Activated CD8-positive, alpha-beta T cell treated with anti-CD3 and anti-CD28 coated beads for 36 hours (primary cell): ENCODE measurements at regions not wholly inside any gene's neighbourhood (a gene's known extent, or its start where the extent isn't known, plus 50 kb on each side); places are given as distances from the start of the nearest gene placed in this dataset.

ENCODE experiments used
- ATAC-seq: fragments of 200-7000 bp; cut with Tn5 transposase; one replicate; pipeline ENCODE4 v1.10.0; 2021; ENCODE audit warnings: mild to moderate bottlenecking, moderate library complexity
- CTCF ChIA-PET: fragments of 350-600 bp; sonication (Branson Sonifier 250); formaldehyde crosslinking; loops from one replicate; lab custom pipeline; 2021; ENCODE audit warnings: antibody characterized with exemption; lab: Charles Lee
- POLR2A ChIA-PET: fragments of 350-600 bp; sonication (Branson Sonifier 250); formaldehyde crosslinking; loops from one replicate; lab custom pipeline; 2021; ENCODE audit warnings: antibody characterized with exemption; lab: Charles Lee
- DNase-seq: peaks from one replicate; pipeline ENCODE4 v3.0.0-alpha.2; 2020
- H3K27ac Mint-ChIP-seq: one replicate; pipeline ENCODE4 v1.8.0; 2021; ENCODE audit warnings: mild to moderate bottlenecking, mixed read lengths
- H3K27me3 Mint-ChIP-seq: one replicate; pipeline ENCODE4 v1.8.0; 2021; ENCODE audit warnings: mixed read lengths
- H3K36me3 Mint-ChIP-seq: one replicate; pipeline ENCODE4 v1.8.0; 2021; ENCODE audit warnings: low read depth, mixed read lengths
- H3K4me1 Mint-ChIP-seq: one replicate; pipeline ENCODE4 v1.8.0; 2021; ENCODE audit warnings: low read depth, mixed read lengths
- H3K4me3 Mint-ChIP-seq: one replicate; pipeline ENCODE4 v1.8.0; 2021; ENCODE audit warnings: mild to moderate bottlenecking, moderate library complexity, mixed read lengths
- H3K9me3 Mint-ChIP-seq: one replicate; pipeline ENCODE4 v1.8.0; 2021; ENCODE audit warnings: mixed read lengths
- CTCF ChIP-seq: fragments of 200-600 bp; IDR thresholded peaks from one replicate; pipeline ENCODE4 v1.8.0; 2022; ENCODE audit warnings: antibody characterized with exemption, mild to moderate bottlenecking
- intact Hi-C: fragments of 100-400 bp; cut with micrococcal nuclease; formaldehyde crosslinking; loops from one replicate; pipeline ENCODE4 v1.10.0; 2022

- ATAC-seq (no peak), DNase-seq (no peak)
- Mint-ChIP-seq H3K36me3 (no peaks in the 10 kb centered on the region), H3K27ac (no peak overlapping the region), H3K4me1 (no peaks in the 10 kb centered on the region), H3K27me3 (no peaks in the 10 kb centered on the region), H3K4me3 (no peak overlapping the region), H3K9me3 (no peaks in the 10 kb centered on the region)
- no peak for TF ChIP-seq CTCF
- ChIA-PET CTCF (no interaction called here), POLR2A (no interaction called here)
- intact Hi-C loops = no loop called here
These were observed 213.9 kb downstream of the SOX4 start for GRCh38 chr6:21807299-21808044.

GRCh38 chr6:21808045-21808470 lies 214.5 kb downstream of the SOX4 start:
- no peak for ATAC-seq
- POLR2A ChIA-PET = interaction anchor here (0.7 kb wide), 1 partner anchor 36 kb away, joined by 3 read pairs; no protein-coding TSS in a partner anchor
- CTCF ChIA-PET = no interaction called here

GRCh38 chr6:21808551-21809242 lies 215.1 kb downstream of the SOX4 start:
- ATAC-seq (no peak), DNase-seq (no peak)
- CTCF ChIA-PET = no interaction called here
- Mint-ChIP-seq H3K36me3 (no peaks in the 10 kb centered on the region), H3K9me3 (no peaks in the 10 kb centered on the region), H3K27ac (no peak overlapping the region), H3K4me3 (no peak overlapping the region), H3K4me1 (no peaks in the 10 kb centered on the region), H3K27me3 (no peaks in the 10 kb centered on the region)
- TF ChIP-seq CTCF = no peak
- intact Hi-C loops = no loop called here
- POLR2A ChIA-PET = interaction anchor here (0.7 kb wide), 1 partner anchor 37 kb away, joined by 3 read pairs; no protein-coding TSS in a partner anchor

More at GRCh38 chr6:21808045-21808470, 214.5 kb downstream of the SOX4 start:
- Mint-ChIP-seq H3K27ac (no peak overlapping the region), H3K4me3 (no peak overlapping the region), H3K4me1 (no peaks in the 10 kb centered on the region), H3K27me3 (no peaks in the 10 kb centered on the region), H3K36me3 (no peaks in the 10 kb centered on the region), H3K9me3 (no peaks in the 10 kb centered on the region)
- no peak for DNase-seq
- no peak for TF ChIP-seq CTCF
- intact Hi-C loops = no loop called here

- ChIA-PET CTCF (no interaction called here), POLR2A (no interaction called here)
- no peak for TF ChIP-seq CTCF
- no peak for DNase-seq
- intact Hi-C loops = no loop called here
- no peak overlapping the region for H3K4me3 Mint-ChIP-seq
- H3K27me3 Mint-ChIP-seq = no peaks in the 10 kb centered on the region
- no peak overlapping the region for H3K27ac Mint-ChIP-seq
- ATAC-seq = no peak
- H3K36me3 Mint-ChIP-seq = no peaks in the 10 kb centered on the region
- H3K4me1 Mint-ChIP-seq = no peaks in the 10 kb centered on the region
- no peaks in the 10 kb centered on the region for H3K9me3 Mint-ChIP-seq
These were observed 217.9 kb downstream of the SOX4 start for GRCh38 chr6:21811484-21811883.

- Mint-ChIP-seq H3K4me3 (no peak overlapping the region), H3K9me3 (no peaks in the 10 kb centered on the region), H3K27me3 (no peaks in the 10 kb centered on the region), H3K4me1 (no peaks in the 10 kb centered on the region), H3K27ac (no peak overlapping the region), H3K36me3 (no peaks in the 10 kb centered on the region)
- POLR2A ChIA-PET = no interaction called here
- CTCF ChIA-PET = no interaction called here
- intact Hi-C loops = no loop called here
- no peak for TF ChIP-seq CTCF
- no peak for DNase-seq
- no peak for ATAC-seq
These were observed 222.7 kb downstream of the SOX4 start for GRCh38 chr6:21816231-21816630.
